C1 segment of cervical spinal cord (tissue), 14 donors: ENCODE measurements at regions not wholly inside any gene's neighbourhood (a gene's known extent, or its start where the extent isn't known, plus 50 kb on each side); places are given as distances from the start of the nearest gene placed in this dataset.
"Not testable (repeated sequence)": the region's sequence is repeated elsewhere in the genome, so short reads cannot be mapped to it uniquely, and the experiment has no call there.

Experiments
- DNase-seq, 14 donors: peaks; one replicate each; lab custom pipeline; 2025; lab: John Stamatoyannopoulos, UW

- DNase-seq = no peak
These were observed 75.4 kb upstream of the VPREB1 start for GRCh38 chr22:22168941-22169867.

DNA sequence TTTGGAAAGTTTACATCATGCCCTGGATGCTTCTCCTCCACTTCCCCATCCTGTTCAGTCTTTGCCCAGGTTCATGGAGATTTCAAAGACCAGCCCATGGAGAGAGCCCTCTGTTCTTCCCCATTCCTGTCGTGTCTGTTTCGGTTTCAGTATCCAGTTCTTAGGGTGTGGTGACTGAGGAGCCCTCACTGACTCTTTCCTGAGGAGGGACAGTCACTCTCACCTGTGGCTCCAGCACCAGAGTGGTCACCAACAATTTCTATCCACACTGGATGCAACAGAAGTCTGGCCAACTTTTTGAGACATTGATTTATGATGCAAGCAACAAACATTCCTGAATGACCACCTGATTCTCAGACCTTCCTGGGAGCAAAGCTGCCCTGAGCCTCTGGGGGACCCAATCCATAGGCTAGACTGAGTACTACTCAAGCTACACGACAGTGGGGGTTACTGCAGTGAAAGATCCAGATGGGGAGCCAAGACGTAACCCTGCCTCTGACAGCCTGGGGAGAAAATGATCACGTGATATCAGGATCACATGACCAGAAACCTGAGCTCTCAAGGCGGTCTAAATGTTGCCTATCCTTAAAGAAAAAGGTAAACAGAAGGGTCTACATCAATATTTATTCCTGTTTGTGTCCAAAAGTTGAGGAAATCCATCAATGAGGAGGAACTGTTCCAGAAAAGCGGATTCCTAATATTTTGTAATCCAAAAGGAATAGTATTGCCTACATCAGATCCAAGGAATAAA lies 76.2 kb upstream of the VPREB1 start:
- DNase-seq = no peak

DNA sequence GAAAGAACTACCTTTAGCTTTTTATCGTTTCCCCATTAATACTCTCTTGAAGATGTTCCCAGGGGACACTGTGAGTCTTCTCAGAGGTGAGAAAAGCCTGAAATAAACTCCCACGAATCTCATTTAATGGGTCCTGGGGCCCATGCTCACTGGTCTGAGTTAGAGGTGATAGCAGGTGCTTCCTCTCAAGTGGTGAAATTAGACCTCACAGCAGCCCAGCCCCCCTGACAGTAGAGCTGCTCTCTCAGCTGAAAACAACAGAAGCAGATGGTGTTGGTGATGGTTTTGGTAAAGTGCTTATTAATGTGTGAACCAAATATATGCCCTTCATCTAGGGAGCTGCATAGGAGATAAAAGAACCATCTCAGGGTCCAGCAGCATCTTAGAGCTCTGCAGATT lies 76.8 kb upstream of the VPREB1 start:
- no peak for DNase-seq

- no peak for DNase-seq
These were observed 77.5 kb upstream of the VPREB1 start for GRCh38 chr22:22166941-22167713.

DNA sequence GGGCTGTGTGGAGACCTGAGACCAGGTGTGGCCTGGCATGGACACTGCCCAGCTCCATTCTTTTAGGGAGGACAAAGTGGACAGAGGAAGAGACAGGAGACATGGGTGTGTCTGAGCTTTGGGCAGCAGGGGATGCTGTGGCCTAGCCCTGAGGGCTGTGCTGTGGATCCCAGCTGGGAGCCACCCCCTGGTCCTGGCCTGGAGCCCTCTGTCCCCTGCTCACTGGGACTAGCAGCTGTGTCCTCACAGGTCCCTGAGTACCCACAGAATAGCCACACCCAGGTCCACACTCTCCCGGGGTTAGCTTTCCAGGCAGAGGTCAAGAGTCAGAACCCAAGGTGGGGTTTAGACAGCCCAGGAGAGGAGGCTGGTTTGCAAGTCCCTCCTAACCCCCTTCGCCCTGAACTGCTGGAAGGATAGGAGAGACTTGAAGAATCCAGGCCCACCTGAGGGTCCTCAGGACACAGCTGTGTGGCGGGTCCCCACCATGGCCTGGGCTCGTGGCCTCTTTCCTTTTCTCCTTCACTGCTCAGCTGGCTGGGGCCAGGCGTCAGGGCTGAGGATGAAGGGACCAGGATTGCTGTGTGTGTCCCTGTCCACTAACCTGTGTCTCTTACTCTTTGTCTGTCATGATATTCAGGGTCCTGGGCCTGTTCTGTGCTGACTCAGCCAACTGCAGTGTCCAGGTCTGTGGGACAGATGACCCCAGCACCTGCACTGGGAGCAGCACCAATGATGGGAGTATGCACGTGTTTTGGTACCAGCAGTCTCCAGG lies 78.5 kb upstream of the VPREB1 start:
- DNase-seq = no peak

- DNase-seq = no peak
These were observed 79.9 kb upstream of the VPREB1 start for GRCh38 chr22:22164541-22165272.

- no peak for DNase-seq
These were observed 82.4 kb upstream of the VPREB1 start for GRCh38 chr22:22161924-22162851.

- DNase-seq = not testable (repeated sequence)
These were observed 83.8 kb upstream of the VPREB1 start for GRCh38 chr22:22160768-22161167.

DNA sequence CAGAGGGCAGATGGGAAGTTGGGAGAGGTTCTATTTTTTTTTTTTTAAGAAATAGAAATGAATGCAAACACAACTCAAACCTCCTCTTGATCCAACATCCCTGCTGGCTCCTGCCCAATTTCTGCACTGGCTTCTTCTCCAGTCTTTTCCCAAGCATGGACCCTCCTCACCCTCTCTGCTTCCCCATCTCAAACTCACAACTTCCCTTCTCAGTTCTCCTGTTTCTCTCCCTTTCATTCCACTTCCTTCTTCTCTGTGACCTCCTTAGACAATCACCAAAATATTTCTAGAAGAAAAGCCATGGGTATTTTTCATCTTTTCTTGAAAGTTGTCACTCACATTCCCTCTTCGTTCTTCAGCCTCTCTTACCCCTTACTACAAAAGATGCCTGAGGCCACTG lies 85.2 kb upstream of the VPREB1 start:
- no peak for DNase-seq

DNA sequence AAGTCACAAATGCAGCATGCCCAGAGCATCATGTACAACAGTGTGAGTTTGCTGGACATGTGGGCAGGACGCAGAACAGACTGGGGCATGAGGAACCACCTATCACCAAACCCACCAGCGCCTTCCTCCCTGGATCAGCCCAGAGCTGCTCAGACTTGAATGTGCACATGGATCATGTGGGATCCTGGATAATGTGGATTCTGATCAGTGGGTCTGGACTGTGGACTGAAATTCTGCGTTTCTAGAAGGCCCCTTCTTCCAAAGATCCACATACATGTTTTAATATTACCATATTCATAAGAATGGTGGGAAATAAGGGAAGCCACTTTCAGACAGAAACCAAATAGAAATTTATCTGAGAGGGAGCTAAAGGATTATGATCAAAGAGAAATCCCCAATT lies 85.6 kb upstream of the VPREB1 start:
- no peak for DNase-seq

- no peak for DNase-seq
These were observed 86.3 kb upstream of the VPREB1 start for GRCh38 chr22:22158207-22158816.

DNA sequence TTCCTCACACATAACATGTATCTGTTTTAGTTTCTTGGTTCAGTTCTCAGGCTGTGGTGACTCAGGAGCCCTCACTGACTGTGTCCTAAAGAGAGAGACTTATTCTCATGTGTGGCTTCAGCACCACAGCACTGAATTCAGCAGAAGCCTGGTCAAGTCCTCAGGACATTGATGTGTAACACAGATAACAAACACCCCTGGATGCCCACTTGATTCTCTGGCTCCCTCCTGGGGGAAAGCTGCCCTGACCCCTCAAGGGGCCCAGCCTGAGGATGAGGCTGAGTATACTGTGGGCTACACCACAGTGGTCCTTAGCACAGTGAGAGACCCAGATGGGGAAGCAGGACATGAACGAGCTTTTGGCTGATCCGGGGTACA lies 87.2 kb upstream of the VPREB1 start:
- DNase-seq = no peak

DNA sequence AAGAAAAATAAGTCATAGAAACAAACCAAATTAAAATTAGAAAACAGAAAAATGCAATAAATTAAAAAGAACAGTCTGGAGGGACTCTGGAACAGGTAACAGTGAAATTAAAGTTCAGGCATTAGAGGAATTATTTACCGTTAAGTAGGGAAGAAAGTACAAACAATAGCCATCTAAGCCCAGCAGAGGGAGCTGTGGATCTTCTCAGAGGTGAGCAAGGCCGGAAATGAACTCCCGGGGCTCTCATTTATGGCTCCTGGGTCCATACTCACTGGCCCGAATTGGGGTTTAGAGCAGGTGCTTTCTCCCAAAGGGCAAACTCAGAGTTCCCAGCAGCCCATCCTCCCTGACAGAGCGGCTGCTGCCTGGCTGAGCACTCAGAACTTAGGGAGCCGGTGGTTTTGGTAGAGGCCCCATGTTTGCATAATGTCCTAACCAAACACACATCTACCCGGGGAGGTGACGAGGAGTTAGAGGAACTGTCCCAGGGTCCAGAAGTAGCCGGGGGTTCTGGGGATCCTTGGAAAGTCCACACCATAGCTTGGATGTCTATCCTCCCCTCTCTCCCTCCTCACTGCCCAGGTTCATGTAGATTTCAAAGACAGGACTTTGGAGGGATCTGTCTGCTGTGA lies 87.8 kb upstream of the VPREB1 start:
- DNase-seq = peak in 2 of 14 donors; percentile 4 to 15

- DNase-seq = no peak
These were observed 88.3 kb upstream of the VPREB1 start for GRCh38 chr22:22156348-22156715.

- no peak for DNase-seq
These were observed 89.0 kb upstream of the VPREB1 start for GRCh38 chr22:22155607-22156006.

- DNase-seq = no peak
These were observed 89.4 kb upstream of the VPREB1 start for GRCh38 chr22:22155146-22155545.

DNA sequence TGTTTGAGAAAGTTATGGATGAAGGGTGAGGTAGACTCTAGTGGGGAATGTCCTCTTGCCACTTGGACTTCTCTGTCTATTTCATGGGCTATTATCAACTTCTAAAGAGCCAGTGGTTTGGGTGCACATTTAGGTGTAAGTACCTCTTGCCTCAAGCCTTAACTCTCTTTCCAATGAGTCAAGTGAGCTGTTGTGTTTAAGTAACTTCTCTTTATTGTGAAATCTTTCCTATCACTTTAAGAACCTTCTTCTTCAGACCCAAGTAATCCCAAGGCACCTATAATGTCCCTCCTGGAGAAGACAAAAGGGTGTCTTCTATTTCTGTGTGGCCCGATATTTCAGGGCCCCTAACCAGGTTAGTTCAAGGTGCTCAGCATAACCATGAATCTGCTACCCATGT lies 90.5 kb upstream of the VPREB1 start:
- no peak for DNase-seq

GRCh38 chr22:22151308-22151707 lies 93.3 kb upstream of the VPREB1 start:
- DNase-seq = no peak

DNA sequence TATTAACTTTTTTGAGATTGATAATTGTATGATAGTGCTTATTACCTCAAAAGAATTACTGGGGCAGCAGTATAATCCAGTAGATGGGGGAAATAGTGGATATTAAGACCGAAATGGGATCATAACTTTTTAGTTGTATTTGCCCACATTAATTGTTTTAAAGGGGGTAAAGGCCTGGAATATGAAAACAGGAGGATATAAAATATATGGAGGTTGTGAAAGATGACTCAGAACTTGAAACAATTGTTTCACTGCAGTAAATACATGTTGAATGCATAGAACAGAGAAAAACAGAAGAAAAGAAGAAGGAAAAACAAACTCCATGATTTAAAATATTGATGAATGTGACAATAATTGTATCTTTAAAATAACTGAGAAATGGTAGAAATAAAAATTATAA lies 94.1 kb upstream of the VPREB1 start:
- DNase-seq = no peak
